22Rv1 (cell line): ENCODE measurements at regions not wholly inside any gene's neighbourhood (a gene's known extent, or its start where the extent isn't known, plus 50 kb on each side); places are given as distances from the start of the nearest gene placed in this dataset.

Experiments used
- H3K27ac ChIP-seq: fragments of 450-650 bp; 2 replicates; pipeline ENCODE4 v1.5.1; 2017
- ZFX ChIP-seq: fragments of 450-650 bp; IDR thresholded peaks from 2 replicates; pipeline ENCODE4 v1.6.1; 2017; ENCODE audit warnings: antibody characterized with exemption, borderline replicate concordance
- TF ChIP-seq, protein P1 (sequence below): fragments of 450-650 bp; IDR thresholded peaks from 2 replicates; pipeline ENCODE4 v1.5.1; 2017; ENCODE audit warnings: mild to moderate bottlenecking

- no peak for TF ChIP-seq ZFX
- TF ChIP-seq, protein P1, sequence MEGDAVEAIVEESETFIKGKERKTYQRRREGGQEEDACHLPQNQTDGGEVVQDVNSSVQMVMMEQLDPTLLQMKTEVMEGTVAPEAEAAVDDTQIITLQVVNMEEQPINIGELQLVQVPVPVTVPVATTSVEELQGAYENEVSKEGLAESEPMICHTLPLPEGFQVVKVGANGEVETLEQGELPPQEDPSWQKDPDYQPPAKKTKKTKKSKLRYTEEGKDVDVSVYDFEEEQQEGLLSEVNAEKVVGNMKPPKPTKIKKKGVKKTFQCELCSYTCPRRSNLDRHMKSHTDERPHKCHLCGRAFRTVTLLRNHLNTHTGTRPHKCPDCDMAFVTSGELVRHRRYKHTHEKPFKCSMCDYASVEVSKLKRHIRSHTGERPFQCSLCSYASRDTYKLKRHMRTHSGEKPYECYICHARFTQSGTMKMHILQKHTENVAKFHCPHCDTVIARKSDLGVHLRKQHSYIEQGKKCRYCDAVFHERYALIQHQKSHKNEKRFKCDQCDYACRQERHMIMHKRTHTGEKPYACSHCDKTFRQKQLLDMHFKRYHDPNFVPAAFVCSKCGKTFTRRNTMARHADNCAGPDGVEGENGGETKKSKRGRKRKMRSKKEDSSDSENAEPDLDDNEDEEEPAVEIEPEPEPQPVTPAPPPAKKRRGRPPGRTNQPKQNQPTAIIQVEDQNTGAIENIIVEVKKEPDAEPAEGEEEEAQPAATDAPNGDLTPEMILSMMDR, result no peak
- H3K27ac ChIP-seq, result no peak overlapping the region
Observed at GRCh38 chrX:150155436-150156035, 207.6 kb upstream of the MAMLD1 start.

GRCh38 chrX:150156615-150157014 is 206.5 kb upstream of the MAMLD1 start:
- no peak for TF ChIP-seq ZFX
- TF ChIP-seq, protein P1, result no peak
- H3K27ac ChIP-seq, result no peak overlapping the region

DNA sequence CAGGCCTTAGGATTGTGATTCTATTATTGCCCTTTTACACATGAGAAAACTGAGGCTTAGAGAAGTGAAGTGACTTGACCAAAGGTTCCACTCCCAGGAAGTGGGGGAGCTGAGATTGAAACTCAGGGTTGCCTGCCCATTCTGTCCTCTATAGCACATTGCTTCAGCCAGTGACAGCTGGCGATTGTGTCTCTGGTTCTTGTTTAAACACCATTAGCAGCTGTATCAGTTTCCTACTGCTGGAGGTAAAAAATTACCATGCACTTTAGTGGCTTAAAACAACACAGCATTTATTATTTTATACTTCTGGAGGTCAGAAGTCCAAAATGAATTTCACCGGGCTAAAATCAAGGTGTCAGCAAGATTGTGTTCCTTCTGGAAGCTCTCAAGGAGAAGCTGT is 205.8 kb upstream of the MAMLD1 start:
- no peak overlapping the region for H3K27ac ChIP-seq
- TF ChIP-seq, protein P1, result no peak
- TF ChIP-seq ZFX, result no peak

DNA sequence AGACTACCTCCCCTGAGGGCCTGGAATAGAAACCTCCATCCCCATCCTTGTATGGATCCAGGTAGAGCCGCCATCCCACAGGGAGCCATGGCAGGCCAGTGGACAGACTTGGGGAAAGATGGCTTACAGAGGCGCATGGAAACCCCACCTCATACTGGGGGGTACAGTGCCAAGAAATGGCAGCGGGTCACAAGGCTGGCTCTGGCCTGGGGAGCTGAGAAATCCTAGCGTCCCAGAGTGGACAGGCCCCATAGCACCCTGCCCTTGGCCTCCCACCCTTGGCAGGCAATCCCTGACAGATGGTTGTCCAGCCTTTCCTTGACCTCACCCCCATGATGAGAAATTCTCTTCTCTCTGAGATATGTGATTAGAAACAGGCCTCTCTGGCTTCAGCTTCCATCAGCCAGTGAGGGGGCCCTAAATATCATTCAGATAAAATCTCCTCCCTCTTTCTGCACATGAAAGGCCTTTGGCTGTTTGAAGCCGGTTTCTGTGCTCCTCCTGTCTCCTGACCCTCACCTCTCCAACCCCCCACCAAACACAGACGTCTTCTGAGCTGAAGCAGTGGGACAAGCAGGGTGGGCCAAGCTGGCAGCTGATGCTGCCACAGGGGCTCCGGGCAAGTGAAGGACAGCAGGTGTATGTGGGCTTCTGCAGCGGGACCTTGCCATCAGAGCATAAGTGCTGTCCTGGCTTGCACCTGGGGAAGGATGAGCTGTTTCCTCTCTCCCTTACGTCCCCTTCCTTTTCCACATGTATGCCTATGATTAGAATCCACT is 204.4 kb upstream of the MAMLD1 start:
- no peak overlapping the region for H3K27ac ChIP-seq
- no peak for TF ChIP-seq ZFX
- TF ChIP-seq, protein P1, result no peak

DNA sequence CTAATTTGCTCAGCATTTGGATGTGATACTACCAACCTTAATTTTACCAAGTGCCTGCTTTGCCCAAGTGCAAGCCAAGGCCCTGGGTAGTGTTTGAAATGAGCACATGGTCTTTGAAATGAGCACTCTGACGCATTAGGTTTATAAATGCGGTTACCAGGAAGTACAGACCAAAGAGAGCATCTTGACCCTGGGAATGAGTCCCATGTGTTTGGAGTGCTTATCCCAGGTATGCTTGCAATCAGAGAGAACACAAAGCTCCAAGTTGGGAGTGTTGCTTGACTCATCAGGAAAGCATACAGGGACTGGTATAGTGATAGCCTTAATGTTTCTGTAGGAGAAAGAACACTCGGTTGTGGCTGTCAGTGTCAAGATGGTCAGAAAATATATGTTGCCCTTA is 203.6 kb upstream of the MAMLD1 start:
- no peak overlapping the region for H3K27ac ChIP-seq
- TF ChIP-seq, protein P1, result no peak
- TF ChIP-seq ZFX, result no peak

GRCh38 chrX:150160656-150161055 is 202.5 kb upstream of the MAMLD1 start:
- no peak overlapping the region for H3K27ac ChIP-seq
- TF ChIP-seq, protein P1, result no peak
- TF ChIP-seq ZFX, result no peak

- no peak overlapping the region for H3K27ac ChIP-seq
- TF ChIP-seq ZFX, result no peak
- TF ChIP-seq, protein P1, result no peak
Observed at GRCh38 chrX:150161193-150161592, 201.9 kb upstream of the MAMLD1 start.
